Upper lobe of left lung (tissue), 4 donors: ENCODE measurements at regions not wholly inside any gene's neighbourhood (a gene's known extent, or its start where the extent isn't known, plus 50 kb on each side); places are given as distances from the start of the nearest gene placed in this dataset.

Source experiments
- CTCF ChIP-seq, 6 experiments: fragments of 450-650 bp in 4 of 6; fragments of 200-600 bp in 2 of 6; sonication (generic) in 2 of 6; IDR thresholded peaks; one replicate each; pipeline ENCODE4 v1.5.1; 2016 to 2019; ENCODE audit warnings: antibody characterized with exemption in 6 of 6
- EP300 ChIP-seq, 4 donors: sonication (generic); formaldehyde crosslinking; IDR thresholded peaks; one replicate each; pipeline ENCODE4 v1.5.1; 2017; ENCODE audit warnings: antibody characterized with exemption in 4 of 4, control low read depth in 2 of 4
- POLR2A ChIP-seq, 4 donors: fragments of 450-650 bp; IDR thresholded peaks; one replicate each; pipeline ENCODE4 v1.5.1; 2016 to 2017; ENCODE audit warnings: antibody characterized with exemption in 4 of 4, mild to moderate bottlenecking in 2 of 4
- POLR2AphosphoS5 ChIP-seq, 2 donors: sonication (generic); formaldehyde crosslinking; IDR thresholded peaks; one replicate each; pipeline ENCODE4 v1.5.1; 2017; ENCODE audit warnings: antibody characterized with exemption in 2 of 2

- no peak for TF ChIP-seq CTCF (IDR thresholded peaks at IDR 0.05)
- no peak for TF ChIP-seq POLR2A (IDR thresholded peaks at IDR 0.05)
- TF ChIP-seq POLR2AphosphoS5 (IDR thresholded peaks at IDR 0.05) = no peak
- no peak for TF ChIP-seq EP300 (IDR thresholded peaks at IDR 0.05)
Measured at GRCh38 chr1:58978096-58978495, 194.2 kb upstream of the JUN start.
